Liver (tissue), 8 donors: ENCODE measurements at regions not wholly inside any gene's neighbourhood (a gene's known extent, or its start where the extent isn't known, plus 50 kb on each side); places are given as distances from the start of the nearest gene placed in this dataset.

Source experiments
- DNase-seq: peaks from one replicate; pipeline ENCODE4 v3.0.0-alpha.2; 2017; ENCODE audit warnings: low spot score
- H3K27ac ChIP-seq, 2 donors: one replicate each; pipeline ENCODE4 v1.7.0; 2013; ENCODE audit warnings: inconsistent platforms in 2 of 2, low read length in 2 of 2, control low read depth in 1 of 2, low read depth in 1 of 2, mild to moderate bottlenecking in 1 of 2
- H3K27me3 ChIP-seq, 4 donors: one replicate each; pipeline versions ENCODE4 v1.6.1 to v1.7.0; 2013; ENCODE audit warnings: low read length in 3 of 4, inconsistent platforms in 1 of 4, mild to moderate bottlenecking in 1 of 4, moderate library complexity in 1 of 4; ENCODE audit not compliant: control insufficient read depth in 4 of 4, insufficient read depth in 4 of 4
- H3K36me3 ChIP-seq, 4 donors: one replicate each; pipeline versions ENCODE4 v1.6.1 to v1.7.0; 2013; ENCODE audit warnings: low read length in 3 of 4, mild to moderate bottlenecking in 3 of 4, low read depth in 1 of 4, moderate library complexity in 1 of 4; ENCODE audit not compliant: control insufficient read depth in 4 of 4, insufficient read depth in 3 of 4
- H3K4me1 ChIP-seq, 4 donors: one replicate each; pipeline versions ENCODE4 v1.6.1 to v1.7.0; 2013; ENCODE audit warnings: low read length in 3 of 4, mild to moderate bottlenecking in 3 of 4, moderate library complexity in 1 of 4; ENCODE audit not compliant: control insufficient read depth in 4 of 4, insufficient read depth in 4 of 4
- H3K4me3 ChIP-seq, 3 donors: one replicate each; pipeline versions ENCODE4 v1.6.1 to v1.7.0; 2013; ENCODE audit warnings: low read length in 3 of 3, control low read depth in 1 of 3, low read depth in 1 of 3, mild to moderate bottlenecking in 1 of 3
- H3K9ac ChIP-seq, 2 donors: one replicate each; pipeline ENCODE4 v1.7.0; 2013; ENCODE audit warnings: low read length in 2 of 2, mild to moderate bottlenecking in 2 of 2, moderate library complexity in 2 of 2, control low read depth in 1 of 2, low read depth in 1 of 2
- H3K9me3 ChIP-seq, 4 donors: one replicate each; pipeline versions ENCODE4 v1.6.1 to v1.7.0; 2013; ENCODE audit warnings: low read length in 3 of 4; ENCODE audit not compliant: control insufficient read depth in 4 of 4
- CTCF ChIP-seq: fragments of 150-350 bp; IDR thresholded peaks from 2 replicates; pipeline ENCODE4 v1.5.1; 2017; ENCODE audit warnings: improper control_type of control experiment, low read depth, low read length; ENCODE audit not compliant: missing input control
- EGR1 ChIP-seq, 2 donors: IDR thresholded peaks; 2 replicates each; pipeline ENCODE4 v1.6.1; 2016 to 2018; ENCODE audit warnings: antibody characterized with exemption in 2 of 2, low read depth in 2 of 2
- FOXA1 ChIP-seq: IDR thresholded peaks from 2 replicates; pipeline ENCODE4 v1.6.1; 2016; ENCODE audit warnings: antibody characterized with exemption
- FOXA2 ChIP-seq: IDR thresholded peaks from 2 replicates; pipeline ENCODE4 v1.6.1; 2016; ENCODE audit warnings: antibody characterized with exemption
- GABPA ChIP-seq, 2 donors: IDR thresholded peaks in 1 of 2; conservative IDR thresholded peaks in 1 of 2; 2 replicates each; pipeline ENCODE4 v1.6.1; 2016; ENCODE audit warnings: antibody characterized with exemption in 2 of 2, mild to moderate bottlenecking in 1 of 2, moderate library complexity in 1 of 2
- HNF4A ChIP-seq, 2 donors: conservative IDR thresholded peaks; 2 replicates each; pipeline ENCODE4 v1.6.1; 2016; ENCODE audit warnings: antibody characterized with exemption in 2 of 2, mild to moderate bottlenecking in 2 of 2
- HNF4G ChIP-seq: IDR thresholded peaks from 2 replicates; pipeline ENCODE4 v1.6.1; 2016; ENCODE audit warnings: antibody characterized with exemption
- JUND ChIP-seq, 2 donors: IDR thresholded peaks; 2 replicates each; pipeline ENCODE4 v1.6.1; 2016; ENCODE audit warnings: antibody characterized with exemption in 2 of 2
- NR2F2 ChIP-seq: IDR thresholded peaks from 2 replicates; pipeline ENCODE4 v1.6.1; 2016; ENCODE audit warnings: antibody characterized with exemption
- RAD21 ChIP-seq, 2 donors: IDR thresholded peaks; 2 replicates each; pipeline ENCODE4 v1.6.1; 2016; ENCODE audit warnings: antibody characterized with exemption in 2 of 2, mild to moderate bottlenecking in 2 of 2
- REST ChIP-seq: IDR thresholded peaks from 2 replicates; pipeline ENCODE4 v1.6.1; 2016; ENCODE audit warnings: antibody characterized with exemption, mild to moderate bottlenecking
- RXRA ChIP-seq, 2 donors: IDR thresholded peaks; 2 replicates each; pipeline ENCODE4 v1.6.1; 2017 to 2018; ENCODE audit warnings: antibody characterized with exemption in 2 of 2, mild to moderate bottlenecking in 1 of 2
- SP1 ChIP-seq: IDR thresholded peaks from 2 replicates; pipeline ENCODE4 v1.6.1; 2018; ENCODE audit warnings: antibody characterized with exemption, mild to moderate bottlenecking
- TAF1 ChIP-seq: conservative IDR thresholded peaks from 2 replicates; pipeline ENCODE4 v1.6.1; 2016; ENCODE audit warnings: antibody characterized with exemption, mild to moderate bottlenecking
- YY1 ChIP-seq: IDR thresholded peaks from 2 replicates; pipeline ENCODE4 v1.6.1; 2016; ENCODE audit warnings: antibody characterized with exemption, mild to moderate bottlenecking
- ZBTB33 ChIP-seq: IDR thresholded peaks from 2 replicates; pipeline ENCODE4 v1.6.1; 2016; ENCODE audit warnings: antibody characterized with exemption
- WGBS: extraction: QIAGEN DNeasy Blood & Tissue Kit; methylation state at CpG from one replicate; pipeline ENCODE4 v1.1.7; 2013; 5-methylcytosine and 5-hydroxymethylcytosine counted together
- TF ChIP-seq, protein P1 (sequence below): IDR thresholded peaks from 2 replicates; pipeline ENCODE4 v1.6.1; 2016; ENCODE audit warnings: antibody characterized with exemption
- TF ChIP-seq, protein P2 (sequence below): IDR thresholded peaks from 2 replicates; pipeline ENCODE4 v1.6.1; 2016; ENCODE audit warnings: antibody characterized with exemption
- donor health status: healthy.
- donor health status: healthy.
- donor health status: healthy.
- donor health status: healthy.
- donor health status: healthy.

GRCh38 chr4:27684610-27685011 lies 824.0 kb downstream of the STIM2 start:
- DNase-seq: peak; percentile 44
- H3K4me1 ChIP-seq: no peaks in the 10 kb centered on the region
- H3K9me3 ChIP-seq: no peaks in the 10 kb centered on the region
- H3K9ac ChIP-seq: no peak overlapping the region
- TF ChIP-seq CTCF (peak; percentile 84), FOXA2 (no peak), HNF4G (no peak), TAF1 (no peak), RAD21 (IDR thresholded peaks at IDR 0.05) (peak; percentile 94 to 95), EGR1 (IDR thresholded peaks at IDR 0.05; ENCODE audit: low read depth in 2 of 2) (no peak), YY1 (no peak), FOXA1 (no peak), SP1 (no peak), RXRA (IDR thresholded peaks at IDR 0.05) (no peak), HNF4A (conservative IDR thresholded peaks at IDR 0.05) (no peak), ZBTB33 (no peak), REST (no peak), JUND (IDR thresholded peaks at IDR 0.05) (no peak), NR2F2 (no peak), GABPA (IDR thresholded peaks at IDR 0.05 in 1 of 2, conservative IDR thresholded peaks at IDR 0.05 in 1 of 2) (no peak)
- TF ChIP-seq, protein P1, sequence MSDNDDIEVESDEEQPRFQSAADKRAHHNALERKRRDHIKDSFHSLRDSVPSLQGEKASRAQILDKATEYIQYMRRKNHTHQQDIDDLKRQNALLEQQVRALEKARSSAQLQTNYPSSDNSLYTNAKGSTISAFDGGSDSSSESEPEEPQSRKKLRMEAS: no peak
- TF ChIP-seq, protein P2, sequence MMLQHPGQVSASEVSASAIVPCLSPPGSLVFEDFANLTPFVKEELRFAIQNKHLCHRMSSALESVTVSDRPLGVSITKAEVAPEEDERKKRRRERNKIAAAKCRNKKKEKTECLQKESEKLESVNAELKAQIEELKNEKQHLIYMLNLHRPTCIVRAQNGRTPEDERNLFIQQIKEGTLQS: no peak
- H3K27ac ChIP-seq: no peak overlapping the region
- H3K36me3 ChIP-seq: no peaks in the 10 kb centered on the region
- no peaks in the 10 kb centered on the region for H3K27me3 ChIP-seq
- 33% methylated on average over 8 of the region's 8 CpGs for WGBS
- H3K4me3 ChIP-seq: no peak overlapping the region

- no peak overlapping the region for H3K27ac ChIP-seq
- no peaks in the 10 kb centered on the region for H3K9me3 ChIP-seq
- H3K27me3 ChIP-seq: no peaks in the 10 kb centered on the region
- H3K4me1 ChIP-seq: no peaks in the 10 kb centered on the region
- no peak for DNase-seq
- H3K36me3 ChIP-seq: no peaks in the 10 kb centered on the region
- WGBS: 74% methylated on average over 1 of the region's 1 CpG
- no peak overlapping the region for H3K4me3 ChIP-seq
- no peak overlapping the region for H3K9ac ChIP-seq
- TF ChIP-seq HNF4A (conservative IDR thresholded peaks at IDR 0.05) (no peak), EGR1 (IDR thresholded peaks at IDR 0.05; ENCODE audit: low read depth in 2 of 2) (no peak), ZBTB33 (no peak), CTCF (no peak)
Observed at GRCh38 chr4:27685091-27685490, 824.5 kb downstream of the STIM2 start.
